Esophagus squamous epithelium (tissue), 5 donors: ENCODE measurements at regions not wholly inside any gene's neighbourhood (a gene's known extent, or its start where the extent isn't known, plus 50 kb on each side); places are given as distances from the start of the nearest gene placed in this dataset.

ENCODE experiments used
- DNase-seq: peaks from one replicate; lab custom pipeline; 2025; lab: John Stamatoyannopoulos, UW
- H3K27ac ChIP-seq, 4 donors: fragments of 200-600 bp; sonication (generic); one replicate each; pipeline ENCODE4 v1.5.1; 2016 to 2019; ENCODE audit warnings: mild to moderate bottlenecking in 1 of 4
- H3K27me3 ChIP-seq, 4 donors: fragments of 200-600 bp; sonication (generic); 1 replicate in 3 of 4; 2 replicates in 1 of 4; pipeline versions ENCODE4 v1.5.1 to v1.6.0; 2017 to 2021; ENCODE audit warnings: antibody characterized with exemption in 1 of 4
- H3K36me3 ChIP-seq, 3 donors: fragments of 200-600 bp; sonication (generic); one replicate each; pipeline ENCODE4 v1.5.1; 2016 to 2019
- H3K4me1 ChIP-seq, 3 donors: fragments of 200-600 bp; sonication (generic); one replicate each; pipeline ENCODE4 v1.5.1; 2017 to 2019
- H3K4me3 ChIP-seq, 4 donors: fragments of 200-600 bp; sonication (generic); 1 replicate in 3 of 4; 2 replicates in 1 of 4; pipeline ENCODE4 v1.5.1; 2016 to 2019; ENCODE audit warnings: mild to moderate bottlenecking in 2 of 4, moderate library complexity in 1 of 4
- H3K9me3 ChIP-seq, 3 donors: fragments of 200-600 bp; sonication (generic); one replicate each; pipeline ENCODE4 v1.5.1; 2016 to 2019
- POLR2A ChIP-seq, 4 donors: fragments of 450-650 bp; IDR thresholded peaks; one replicate each; pipeline ENCODE4 v1.6.1; 2017; ENCODE audit warnings: antibody characterized with exemption in 4 of 4, mild to moderate bottlenecking in 4 of 4, moderate library complexity in 3 of 4
- WGBS, 2 donors: methylation state at CpG; one replicate each; pipeline ENCODE4 v1.1.5; 2018; 5-methylcytosine and 5-hydroxymethylcytosine counted together
- intact Hi-C: fragments of 100-400 bp; cut with DNase I; formaldehyde crosslinking; loops from one replicate; pipeline ENCODE4 v1.15.0; 2022
- TF ChIP-seq, protein P1 (sequence below), 6 experiments: fragments of 450-650 bp in 4 of 6; fragments of 200-600 bp in 2 of 6; sonication (generic) in 2 of 6; IDR thresholded peaks; one replicate each; pipeline ENCODE4 v1.5.1; 2016 to 2019; ENCODE audit warnings: antibody characterized with exemption in 6 of 6, mild to moderate bottlenecking in 4 of 6, moderate library complexity in 4 of 6
- donor health status: DM: yes; HTN: yes; CAD: no.

DNA sequence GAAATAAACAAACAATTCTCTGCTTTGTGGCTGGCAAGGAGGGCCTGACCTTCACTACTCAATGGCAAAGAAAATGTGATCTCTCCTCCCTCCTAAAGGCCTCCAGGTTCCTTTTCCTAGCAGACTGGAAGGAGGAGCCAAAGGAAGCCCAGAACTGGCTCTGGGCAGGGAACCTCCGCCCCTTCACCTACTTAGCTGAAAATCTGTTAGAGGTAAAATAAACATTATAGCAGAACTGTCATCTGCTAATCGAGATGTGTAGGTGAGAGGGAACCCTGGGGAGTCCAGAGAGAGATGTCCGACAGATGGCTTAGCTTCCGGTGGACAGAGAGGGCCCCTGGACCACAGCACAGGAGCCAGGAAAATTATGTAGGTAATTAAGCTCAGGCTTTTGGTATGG is 75.2 kb upstream of the KCNA3 start:
- no peak overlapping the region for H3K4me3 ChIP-seq
- WGBS, 2 donors, result 28 to 42% methylated on average over 3 to 4 of the region's 4 CpGs
- intact Hi-C loops, result no loop called here
- no peaks in the 10 kb centered on the region for H3K36me3 ChIP-seq
- H3K27me3 ChIP-seq, result peaks cover 0 to 38% (median 2%) of the 10 kb centered on the region in 4 donors
- no peaks in the 10 kb centered on the region for H3K4me1 ChIP-seq
- H3K27ac ChIP-seq, result no peak overlapping the region
- H3K9me3 ChIP-seq, result no peaks in the 10 kb centered on the region
- no peak for TF ChIP-seq POLR2A (IDR thresholded peaks at IDR 0.05)
- TF ChIP-seq, protein P1, sequence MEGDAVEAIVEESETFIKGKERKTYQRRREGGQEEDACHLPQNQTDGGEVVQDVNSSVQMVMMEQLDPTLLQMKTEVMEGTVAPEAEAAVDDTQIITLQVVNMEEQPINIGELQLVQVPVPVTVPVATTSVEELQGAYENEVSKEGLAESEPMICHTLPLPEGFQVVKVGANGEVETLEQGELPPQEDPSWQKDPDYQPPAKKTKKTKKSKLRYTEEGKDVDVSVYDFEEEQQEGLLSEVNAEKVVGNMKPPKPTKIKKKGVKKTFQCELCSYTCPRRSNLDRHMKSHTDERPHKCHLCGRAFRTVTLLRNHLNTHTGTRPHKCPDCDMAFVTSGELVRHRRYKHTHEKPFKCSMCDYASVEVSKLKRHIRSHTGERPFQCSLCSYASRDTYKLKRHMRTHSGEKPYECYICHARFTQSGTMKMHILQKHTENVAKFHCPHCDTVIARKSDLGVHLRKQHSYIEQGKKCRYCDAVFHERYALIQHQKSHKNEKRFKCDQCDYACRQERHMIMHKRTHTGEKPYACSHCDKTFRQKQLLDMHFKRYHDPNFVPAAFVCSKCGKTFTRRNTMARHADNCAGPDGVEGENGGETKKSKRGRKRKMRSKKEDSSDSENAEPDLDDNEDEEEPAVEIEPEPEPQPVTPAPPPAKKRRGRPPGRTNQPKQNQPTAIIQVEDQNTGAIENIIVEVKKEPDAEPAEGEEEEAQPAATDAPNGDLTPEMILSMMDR (IDR thresholded peaks at IDR 0.05), result no peak
- no peak for DNase-seq

DNA sequence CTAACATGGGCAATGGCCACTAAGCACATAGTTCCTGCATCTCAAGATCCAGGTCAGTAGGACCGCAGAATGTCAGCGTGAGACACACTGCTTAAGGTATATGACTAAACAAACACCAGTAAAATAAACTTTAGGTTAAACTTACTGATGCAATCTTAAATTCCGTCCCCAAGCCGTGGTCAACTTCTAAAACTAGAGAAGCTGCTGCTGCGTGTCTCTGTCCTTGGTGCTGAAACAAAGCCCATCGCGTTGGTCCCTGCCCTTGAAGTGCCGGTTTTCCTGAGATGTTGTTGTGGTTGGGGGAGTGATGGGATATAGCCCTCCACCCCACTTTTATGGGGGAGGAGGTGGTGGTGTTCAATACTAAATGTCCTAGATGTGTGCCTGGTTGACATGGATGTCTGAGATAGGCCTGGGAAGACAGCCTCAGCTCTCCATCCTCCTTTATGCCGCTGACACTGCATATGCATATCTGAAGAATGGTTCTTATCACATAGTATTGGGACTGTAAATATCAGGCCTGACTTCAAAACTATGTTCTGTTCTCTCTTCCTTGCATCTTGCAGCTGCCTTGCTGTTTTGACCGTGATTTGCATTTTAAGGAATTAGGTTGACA is 72.0 kb upstream of the KCNA3 start:
- Histone ChIP-seq H3K9me3 (no peaks in the 10 kb centered on the region), H3K36me3 (no peaks in the 10 kb centered on the region), H3K4me3 (no peak overlapping the region), H3K27ac (no peak overlapping the region), H3K27me3 (peaks cover 0 to 43% (median 2%) of the 10 kb centered on the region in 4 donors), H3K4me1 (no peaks in the 10 kb centered on the region)
- DNase-seq, result no peak
- no peak for TF ChIP-seq POLR2A (IDR thresholded peaks at IDR 0.05)
- TF ChIP-seq, protein P1 (IDR thresholded peaks at IDR 0.05), result no peak
- WGBS, 2 donors, result 16 to 19% methylated on average over 10 of the region's 10 CpGs
- intact Hi-C loops, result no loop called here

DNA sequence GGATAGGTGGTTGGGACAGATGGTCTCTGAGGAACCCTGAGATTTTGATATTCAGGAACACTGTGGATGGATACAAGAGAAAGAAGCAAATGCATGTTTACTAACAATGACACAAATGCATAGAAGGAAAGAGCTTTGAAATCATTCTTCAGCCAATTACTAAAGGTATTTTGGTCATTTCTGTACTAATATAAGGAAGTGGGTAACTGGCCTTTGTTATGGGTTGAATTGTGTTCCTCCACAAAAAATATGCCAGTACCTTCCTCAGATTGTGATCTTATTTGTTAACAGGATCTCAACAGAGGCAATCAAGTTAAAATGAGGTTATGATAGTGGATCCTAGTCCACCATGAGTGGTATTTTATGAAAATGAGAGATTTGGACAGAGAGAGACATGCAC is 68.7 kb upstream of the KCNA3 start:
- Histone ChIP-seq H3K4me1 (no peaks in the 10 kb centered on the region), H3K4me3 (no peak overlapping the region), H3K9me3 (no peaks in the 10 kb centered on the region), H3K27me3 (peaks cover 0 to 23% (median 0%) of the 10 kb centered on the region in 4 donors), H3K36me3 (no peaks in the 10 kb centered on the region), H3K27ac (no peak overlapping the region)
- no peak for DNase-seq
- TF ChIP-seq POLR2A (IDR thresholded peaks at IDR 0.05), result no peak
- TF ChIP-seq, protein P1 (IDR thresholded peaks at IDR 0.05), result no peak
- intact Hi-C loops, result no loop called here

DNA sequence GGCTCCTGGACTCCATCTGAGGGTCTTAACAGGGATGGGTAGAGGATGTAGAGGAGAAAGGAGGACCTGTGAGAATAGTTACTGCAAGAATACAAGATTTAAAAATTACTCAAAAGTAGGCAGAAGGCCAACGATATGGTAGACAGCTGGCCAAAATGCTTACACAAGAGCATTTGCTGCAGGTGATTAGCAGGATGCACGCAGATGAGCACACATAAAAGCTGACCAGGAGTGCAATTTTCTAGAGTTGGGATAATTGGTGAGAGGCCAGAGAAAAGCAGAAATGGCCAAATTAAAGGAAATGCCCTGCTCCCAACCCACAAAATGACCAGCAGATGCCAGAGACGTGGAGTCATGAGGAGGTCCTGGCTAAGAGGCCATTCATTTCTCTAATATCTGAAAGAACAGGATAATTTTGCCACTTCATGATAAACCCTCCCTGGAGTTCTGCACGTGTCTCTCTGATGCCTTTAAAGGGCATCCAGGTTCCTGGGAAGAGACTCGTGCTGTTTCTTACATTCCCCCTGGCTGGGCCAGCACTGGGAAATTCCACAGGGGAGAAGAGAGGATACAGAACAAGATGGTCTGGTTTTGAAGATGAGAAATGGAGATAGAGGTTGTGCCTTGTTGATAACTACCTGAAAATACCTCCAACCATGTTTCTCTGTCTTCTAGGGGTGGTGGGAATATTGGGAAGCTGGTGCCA is 62.3 kb upstream of the KCNA3 start:
- peaks cover 0 to 36% (median 0%) of the 10 kb centered on the region in 4 donors for H3K27me3 ChIP-seq
- 42 to 61% methylated on average over 5 of the region's 5 CpGs for WGBS, 2 donors
- DNase-seq, result no peak
- no peak overlapping the region for H3K4me3 ChIP-seq
- intact Hi-C loops, result no loop called here
- H3K4me1 ChIP-seq, result no peaks in the 10 kb centered on the region
- no peaks in the 10 kb centered on the region for H3K36me3 ChIP-seq
- H3K27ac ChIP-seq, result no peak overlapping the region
- no peaks in the 10 kb centered on the region for H3K9me3 ChIP-seq
- TF ChIP-seq POLR2A (IDR thresholded peaks at IDR 0.05), result no peak
- TF ChIP-seq, protein P1 (IDR thresholded peaks at IDR 0.05), result no peak

DNA sequence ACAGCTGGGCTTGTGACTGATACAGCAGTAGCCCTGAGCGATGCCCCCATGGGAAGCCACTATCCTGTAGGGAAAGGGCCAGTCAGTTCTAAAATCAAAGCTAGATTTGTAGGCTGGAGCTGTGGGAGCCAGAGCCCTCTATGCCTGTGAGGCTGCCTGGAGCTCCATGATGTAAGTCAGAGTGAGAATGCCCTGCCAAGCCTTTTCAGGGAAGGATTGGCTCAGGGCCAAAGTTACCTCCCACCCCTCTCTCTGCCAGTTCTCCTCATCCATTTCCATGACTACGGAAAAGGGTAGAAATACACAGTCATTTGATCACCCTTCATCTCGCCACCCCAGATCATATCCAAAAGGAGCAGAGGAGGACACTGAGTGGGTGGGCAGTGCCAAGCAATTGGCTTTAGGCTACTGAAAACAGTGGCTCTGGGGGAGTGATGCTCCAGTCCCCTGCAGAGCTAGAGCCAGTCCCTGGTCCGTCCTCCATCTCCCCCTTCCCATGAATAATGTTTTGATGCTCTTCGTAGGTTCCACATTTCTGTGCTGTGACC is 59.5 kb upstream of the KCNA3 start:
- no peak overlapping the region for H3K4me3 ChIP-seq
- H3K27me3 ChIP-seq, result peaks cover 0 to 41% (median 0%) of the 10 kb centered on the region in 4 donors
- intact Hi-C loops, result no loop called here
- TF ChIP-seq, protein P1 (IDR thresholded peaks at IDR 0.05), result no peak
- H3K4me1 ChIP-seq, result no peaks in the 10 kb centered on the region
- WGBS, 2 donors, result 65 to 72% methylated on average over 3 to 5 of the region's 5 CpGs
- H3K36me3 ChIP-seq, result no peaks in the 10 kb centered on the region
- no peak overlapping the region for H3K27ac ChIP-seq
- no peak for DNase-seq
- no peaks in the 10 kb centered on the region for H3K9me3 ChIP-seq
